Thyroid gland (tissue), 4 donors: ENCODE measurements at regions not wholly inside any gene's neighbourhood (a gene's known extent, or its start where the extent isn't known, plus 50 kb on each side); places are given as distances from the start of the nearest gene placed in this dataset.

ENCODE experiments used
- DNase-seq, 2 donors: peaks; one replicate each; pipeline ENCODE4 v3.0.0-alpha.2; 2019
- H3K27ac ChIP-seq, 3 donors: fragments of 200-600 bp; sonication (generic); 1 replicate in 2 of 3; 2 replicates in 1 of 3; pipeline ENCODE4 v1.5.1; 2016 to 2019; ENCODE audit warnings: mild to moderate bottlenecking in 1 of 3, moderate library complexity in 1 of 3
- H3K27me3 ChIP-seq: fragments of 200-600 bp; sonication (generic); one replicate; pipeline ENCODE4 v1.5.1; 2019
- H3K36me3 ChIP-seq, 2 donors: fragments of 200-600 bp; sonication (generic); one replicate each; pipeline ENCODE4 v1.5.1; 2016 to 2019
- H3K4me1 ChIP-seq, 2 donors: fragments of 200-600 bp; sonication (generic); one replicate each; pipeline ENCODE4 v1.5.1; 2017 to 2019
- H3K4me3 ChIP-seq, 3 donors: fragments of 200-600 bp; sonication (generic); replicated peaks in 1 of 3; 1 replicate in 2 of 3; 2 replicates in 1 of 3; pipeline ENCODE4 v1.5.1; 2016; ENCODE audit warnings: mild to moderate bottlenecking in 1 of 3
- H3K9me3 ChIP-seq: fragments of 200-600 bp; sonication (generic); one replicate; pipeline ENCODE4 v1.5.1; 2017
- POLR2A ChIP-seq, 2 donors: fragments of 450-650 bp; IDR thresholded peaks; one replicate each; pipeline ENCODE4 v1.6.1; 2017; ENCODE audit warnings: antibody characterized with exemption in 2 of 2, mild to moderate bottlenecking in 2 of 2, moderate library complexity in 1 of 2
- WGBS, 2 donors: methylation state at CpG; one replicate each; pipeline ENCODE4 v1.1.5; 2017; 5-methylcytosine and 5-hydroxymethylcytosine counted together
- intact Hi-C: fragments of 100-400 bp; cut with DNase I; formaldehyde crosslinking; loops from one replicate; pipeline ENCODE4 v1.15.1; 2023
- TF ChIP-seq, protein P1 (sequence below), 6 experiments: fragments of 200-600 bp in 3 of 6; fragments of 450-650 bp in 3 of 6; sonication (generic) in 3 of 6; IDR thresholded peaks; one replicate each; pipeline ENCODE4 v1.5.1; 2016 to 2019; ENCODE audit warnings: antibody characterized with exemption in 6 of 6, mild to moderate bottlenecking in 2 of 6, inconsistent platforms in 1 of 6, moderate library complexity in 1 of 6

DNA sequence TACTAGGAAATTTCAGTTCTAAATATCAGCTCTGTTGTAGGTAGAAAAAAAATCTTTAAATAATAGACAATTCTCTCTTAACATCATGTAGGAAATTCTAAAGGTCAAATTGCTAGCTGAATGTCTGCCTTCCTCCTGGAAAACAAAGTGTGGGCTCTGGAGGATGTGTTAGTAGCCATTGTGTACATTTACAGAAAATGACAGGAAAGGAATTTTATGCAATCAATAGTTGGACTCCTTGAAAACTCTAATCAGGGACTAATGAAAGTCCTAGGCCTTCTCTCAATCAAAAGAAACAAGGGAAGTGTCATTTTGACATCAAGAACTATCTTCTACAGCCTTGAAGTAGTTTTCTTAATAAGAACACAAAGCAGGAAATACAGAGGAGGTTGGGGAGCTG is 174.6 kb downstream of the ANKRD50 start:
- no peak overlapping the region for H3K4me3 ChIP-seq
- no peak overlapping the region for H3K27ac ChIP-seq
- H3K9me3 ChIP-seq, result no peaks in the 10 kb centered on the region
- no peaks in the 10 kb centered on the region for H3K27me3 ChIP-seq
- TF ChIP-seq, protein P1, sequence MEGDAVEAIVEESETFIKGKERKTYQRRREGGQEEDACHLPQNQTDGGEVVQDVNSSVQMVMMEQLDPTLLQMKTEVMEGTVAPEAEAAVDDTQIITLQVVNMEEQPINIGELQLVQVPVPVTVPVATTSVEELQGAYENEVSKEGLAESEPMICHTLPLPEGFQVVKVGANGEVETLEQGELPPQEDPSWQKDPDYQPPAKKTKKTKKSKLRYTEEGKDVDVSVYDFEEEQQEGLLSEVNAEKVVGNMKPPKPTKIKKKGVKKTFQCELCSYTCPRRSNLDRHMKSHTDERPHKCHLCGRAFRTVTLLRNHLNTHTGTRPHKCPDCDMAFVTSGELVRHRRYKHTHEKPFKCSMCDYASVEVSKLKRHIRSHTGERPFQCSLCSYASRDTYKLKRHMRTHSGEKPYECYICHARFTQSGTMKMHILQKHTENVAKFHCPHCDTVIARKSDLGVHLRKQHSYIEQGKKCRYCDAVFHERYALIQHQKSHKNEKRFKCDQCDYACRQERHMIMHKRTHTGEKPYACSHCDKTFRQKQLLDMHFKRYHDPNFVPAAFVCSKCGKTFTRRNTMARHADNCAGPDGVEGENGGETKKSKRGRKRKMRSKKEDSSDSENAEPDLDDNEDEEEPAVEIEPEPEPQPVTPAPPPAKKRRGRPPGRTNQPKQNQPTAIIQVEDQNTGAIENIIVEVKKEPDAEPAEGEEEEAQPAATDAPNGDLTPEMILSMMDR (IDR thresholded peaks at IDR 0.05), result no peak
- no peak for TF ChIP-seq POLR2A (IDR thresholded peaks at IDR 0.05)
- intact Hi-C loops, result no loop called here
- H3K4me1 ChIP-seq, result no peaks in the 10 kb centered on the region
- H3K36me3 ChIP-seq, result no peaks in the 10 kb centered on the region
- DNase-seq, result no peak

DNA sequence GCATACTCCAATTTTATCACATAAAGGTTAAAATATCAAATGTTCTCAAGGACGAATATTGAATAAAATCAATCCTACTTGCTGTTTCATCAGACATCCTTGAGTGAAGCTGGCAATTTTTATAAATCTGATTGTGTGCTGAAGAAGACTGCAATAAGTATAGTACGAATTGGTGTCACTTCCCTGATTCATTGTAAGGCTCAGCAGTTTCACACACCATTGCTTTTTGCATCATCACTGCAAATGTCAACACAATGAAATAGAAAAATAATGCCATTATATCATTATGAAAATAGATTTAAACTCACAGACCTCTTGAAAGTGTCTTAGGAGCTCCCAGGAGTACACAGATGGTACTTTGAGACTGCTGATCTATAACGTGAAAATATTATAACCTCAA is 172.5 kb downstream of the ANKRD50 start:
- H3K27ac ChIP-seq, result no peak overlapping the region
- no peak overlapping the region for H3K4me3 ChIP-seq
- 92 to 94% methylated on average over 3 of the region's 3 CpGs for WGBS, 2 donors
- no peaks in the 10 kb centered on the region for H3K27me3 ChIP-seq
- DNase-seq, result no peak
- H3K36me3 ChIP-seq, result no peaks in the 10 kb centered on the region
- no peaks in the 10 kb centered on the region for H3K9me3 ChIP-seq
- TF ChIP-seq, protein P1 (IDR thresholded peaks at IDR 0.05), result no peak
- no peak for TF ChIP-seq POLR2A (IDR thresholded peaks at IDR 0.05)
- H3K4me1 ChIP-seq, result no peaks in the 10 kb centered on the region
- intact Hi-C loops, result no loop called here

DNA sequence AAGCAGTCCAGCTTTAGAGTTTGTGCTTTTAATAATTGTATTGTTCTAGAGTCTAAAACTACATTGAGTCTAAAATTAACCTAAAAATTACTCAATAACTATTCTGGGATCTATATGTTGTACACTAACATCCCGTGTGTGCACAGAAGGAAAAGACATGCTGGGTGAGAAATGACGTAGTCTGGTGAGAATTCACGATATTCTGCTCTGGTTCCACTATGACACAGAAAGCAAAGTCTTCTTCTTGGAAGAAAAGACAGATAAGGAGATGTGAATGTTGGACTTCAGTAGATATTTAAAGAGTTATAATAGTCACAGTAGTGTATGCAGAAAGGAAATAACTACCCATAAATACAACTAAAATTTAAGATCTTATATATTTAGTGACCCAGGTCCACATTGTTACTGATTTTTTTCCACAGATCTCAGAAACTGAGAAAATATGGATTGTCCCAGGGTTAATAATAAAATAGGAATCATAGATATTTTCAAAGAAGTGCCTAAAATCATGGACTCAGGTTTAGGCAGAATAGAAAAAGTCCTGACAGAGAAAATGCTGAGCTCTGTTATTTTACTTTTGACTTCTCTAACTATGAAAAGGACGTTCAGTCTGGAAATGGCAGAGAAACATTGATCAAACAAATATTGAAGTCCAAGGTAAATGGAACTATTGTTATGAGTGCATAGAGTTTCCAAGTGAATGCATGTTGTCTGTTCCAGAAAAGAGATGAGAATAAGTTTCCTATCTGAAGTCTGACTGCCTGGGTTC is 170.7 kb downstream of the ANKRD50 start:
- H3K27me3 ChIP-seq, result no peaks in the 10 kb centered on the region
- no peaks in the 10 kb centered on the region for H3K9me3 ChIP-seq
- WGBS, 2 donors, result 76 to 81% methylated on average over 4 of the region's 4 CpGs
- H3K4me1 ChIP-seq, result no peaks in the 10 kb centered on the region
- H3K4me3 ChIP-seq, result no peak overlapping the region
- no peak for DNase-seq
- intact Hi-C loops, result no loop called here
- no peak overlapping the region for H3K27ac ChIP-seq
- no peaks in the 10 kb centered on the region for H3K36me3 ChIP-seq
- no peak for TF ChIP-seq POLR2A (IDR thresholded peaks at IDR 0.05)
- TF ChIP-seq, protein P1 (IDR thresholded peaks at IDR 0.05), result no peak

DNA sequence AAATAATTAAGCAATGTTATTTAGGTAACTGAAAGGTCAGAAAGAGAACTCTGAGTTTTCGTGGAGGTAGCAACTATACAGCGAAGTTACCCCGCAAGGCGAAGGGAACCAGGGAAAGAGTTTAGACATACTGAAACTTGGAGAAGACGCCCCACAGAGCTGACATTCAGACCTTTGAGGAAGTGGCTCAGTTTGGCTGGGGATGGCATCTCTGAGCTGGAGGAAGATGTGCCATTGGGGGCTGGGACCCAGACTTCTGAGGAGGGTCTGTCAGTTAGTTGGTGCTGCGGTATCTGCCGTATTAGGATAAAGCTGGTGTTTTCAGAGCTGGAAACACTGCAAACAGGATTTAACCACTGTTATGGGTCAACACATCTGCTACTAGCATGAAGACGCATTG is 156.6 kb downstream of the ANKRD50 start:
- WGBS, 2 donors, result 93 to 94% methylated on average over 8 of the region's 8 CpGs
- H3K36me3 ChIP-seq, result no peaks in the 10 kb centered on the region
- intact Hi-C loops, result no loop called here
- H3K27ac ChIP-seq, result no peak overlapping the region
- H3K4me3 ChIP-seq, result no peak overlapping the region
- no peaks in the 10 kb centered on the region for H3K9me3 ChIP-seq
- no peaks in the 10 kb centered on the region for H3K4me1 ChIP-seq
- DNase-seq, result no peak
- H3K27me3 ChIP-seq, result no peaks in the 10 kb centered on the region
- TF ChIP-seq, protein P1 (IDR thresholded peaks at IDR 0.05), result no peak
- TF ChIP-seq POLR2A (IDR thresholded peaks at IDR 0.05), result no peak

DNA sequence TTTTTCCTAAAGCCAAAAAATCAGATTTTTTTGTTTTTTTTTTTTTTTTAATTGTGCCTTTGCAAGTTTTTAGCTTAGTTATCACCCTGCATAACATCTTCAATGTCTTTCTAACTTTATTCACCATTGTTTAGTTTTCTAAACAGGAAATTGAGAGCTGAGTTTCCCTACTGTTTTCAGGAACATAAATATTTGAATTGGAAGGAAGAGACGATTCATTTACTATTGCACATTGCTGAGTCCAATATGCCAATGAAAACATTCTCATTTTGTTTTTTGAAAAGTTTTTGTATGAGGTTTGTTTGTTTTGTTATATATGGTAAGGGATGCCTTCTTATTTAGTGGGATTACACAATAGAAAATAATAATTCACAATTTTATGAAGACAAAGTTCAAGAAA is 148.4 kb downstream of the ANKRD50 start:
- Histone ChIP-seq H3K27ac (no peak overlapping the region), H3K4me3 (no peak overlapping the region), H3K9me3 (no peaks in the 10 kb centered on the region), H3K4me1 (no peaks in the 10 kb centered on the region), H3K27me3 (no peaks in the 10 kb centered on the region), H3K36me3 (no peaks in the 10 kb centered on the region)
- TF ChIP-seq, protein P1 (IDR thresholded peaks at IDR 0.05), result no peak
- no peak for TF ChIP-seq POLR2A (IDR thresholded peaks at IDR 0.05)
- no peak for DNase-seq
- 47 to 73% methylated on average over 1 of the region's 1 CpG for WGBS, 2 donors
- intact Hi-C loops, result no loop called here
